ENCODE measurements at regions not wholly inside any gene's neighbourhood (a gene's known extent, or its start where the extent isn't known, plus 50 kb on each side); places are given as distances from the start of the nearest gene placed in this dataset.

DNA sequence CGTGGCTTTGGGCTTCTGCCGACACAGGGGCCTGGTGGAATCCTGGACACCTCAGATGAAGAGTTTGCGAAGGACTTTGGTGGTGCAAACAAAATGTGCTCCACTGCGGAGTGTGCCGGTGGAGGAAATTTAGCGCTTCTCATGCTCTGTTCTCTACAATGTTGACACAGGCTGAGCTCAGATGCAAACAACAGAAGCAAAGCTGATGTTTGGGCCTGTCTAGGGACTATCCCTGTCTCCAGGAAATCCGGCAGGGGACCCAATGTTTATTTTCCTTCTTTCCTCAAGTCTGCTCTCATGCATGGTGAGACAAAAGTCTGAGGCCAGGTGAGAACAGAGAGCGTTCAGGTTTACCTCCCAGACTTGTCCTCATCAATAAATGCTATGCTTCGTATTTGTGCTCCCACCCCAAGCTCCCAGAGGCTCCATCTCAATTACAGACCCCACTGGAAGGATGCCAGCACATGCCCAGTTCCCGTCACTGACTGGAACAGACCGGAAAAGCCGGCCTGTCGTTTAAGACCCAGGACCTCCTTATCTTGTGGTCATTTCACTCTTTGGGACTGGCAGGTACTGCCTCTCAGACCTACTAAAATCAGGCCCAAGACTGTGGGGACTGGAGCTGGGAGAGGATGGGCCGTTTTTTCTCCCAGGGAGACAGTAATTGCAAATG is 105.7 kb upstream of the B3GAT1 start:
- Histone ChIP-seq H3K4me3 (ENCODE audit: control extremely low read depth in 1 of 5, extremely low read depth in 1 of 5, insufficient read depth in 1 of 5, low read depth in 2 of 5, low read length in 4 of 5) (no peak overlapping the region), H3K27me3 (replicated peaks in 1 of 4; ENCODE audit: control extremely low read depth in 1 of 4, control insufficient read depth in 3 of 4, insufficient read depth in 4 of 4, low read length in 3 of 4) (no peaks in the 10 kb centered on the region), H3K27ac (ENCODE audit: low read length in 2 of 2) (no peak overlapping the region), H4K20me1 (ENCODE audit: control insufficient read depth, insufficient read depth, low read length, poor library complexity, severe bottlenecking) (no peaks in the 10 kb centered on the region), H3K4me1 (ENCODE audit: control insufficient read depth in 2 of 2, insufficient read depth in 2 of 2, low read length in 2 of 2) (no peaks in the 10 kb centered on the region), H3K36me3 (replicated peaks in 1 of 2; ENCODE audit: control extremely low read depth in 1 of 2, control insufficient read depth in 1 of 2, extremely low read depth in 1 of 2, insufficient read depth in 2 of 2, low read length in 1 of 2) (no peaks in the 10 kb centered on the region), H3K9ac (ENCODE audit: low read length) (no peak overlapping the region), H3K9me3 (ENCODE audit: control extremely low read depth in 1 of 3, control insufficient read depth in 2 of 3, insufficient read depth in 1 of 3, low read length in 2 of 3) (peaks cover 0 to 5% (median 0%) of the 10 kb centered on the region in 3 donors), H3K79me2 (ENCODE audit: control insufficient read depth, insufficient read depth, low read length) (no peaks in the 10 kb centered on the region), H2AFZ (ENCODE audit: insufficient read depth, low read depth, low read length, poor library complexity, severe bottlenecking) (no peak overlapping the region), H3K4me2 (replicated peaks; ENCODE audit: low read depth, low read length, poor library complexity, severe bottlenecking) (no peak overlapping the region)
- intact Hi-C loops (cut with micrococcal nuclease) = no loop called here
- Mint-ChIP-seq H3K27ac (no peak overlapping the region), H3K27me3 (peaks cover 6% of the 10 kb centered on the region), H3K9me3 (ENCODE audit: insufficient read depth) (no peaks in the 10 kb centered on the region), H3K4me1 (no peaks in the 10 kb centered on the region), H3K4me3 (no peak overlapping the region)
- DNase-seq (no peak), ATAC-seq (ENCODE audit: low read depth) (no peak)
- TF ChIP-seq CTCF (IDR thresholded peaks at IDR 0.05) = no peak
- TF ChIP-seq EZH2 (IDR thresholded peaks at IDR 0.05; ENCODE audit: borderline replicate concordance, insufficient read depth, low read depth, low read length, poor library complexity, severe bottlenecking) = no peak
- CTCF ChIA-PET = no interaction called here
- 74% methylated on average over 14 of the region's 14 CpGs for WGBS (ENCODE audit: insufficient coverage)
- POLR2A ChIA-PET = no interaction called here

- Mint-ChIP-seq H3K9me3 (ENCODE audit: insufficient read depth) (no peaks in the 10 kb centered on the region), H3K4me3 (no peak overlapping the region), H3K27me3 (peaks cover 6% of the 10 kb centered on the region), H3K27ac (no peak overlapping the region), H3K4me1 (no peaks in the 10 kb centered on the region)
- no peaks in the 10 kb centered on the region for H4K20me1 ChIP-seq (ENCODE audit: control insufficient read depth, insufficient read depth, low read length, poor library complexity, severe bottlenecking)
- 80% methylated on average over 2 of the region's 6 CpGs for WGBS (ENCODE audit: insufficient coverage)
- ChIA-PET POLR2A (no interaction called here), CTCF (no interaction called here)
- TF ChIP-seq EZH2 (IDR thresholded peaks at IDR 0.05; ENCODE audit: borderline replicate concordance, insufficient read depth, low read depth, low read length, poor library complexity, severe bottlenecking) (no peak), CTCF (IDR thresholded peaks at IDR 0.05) (no peak)
- H2AFZ ChIP-seq (ENCODE audit: insufficient read depth, low read depth, low read length, poor library complexity, severe bottlenecking) = no peak overlapping the region
- no peaks in the 10 kb centered on the region for H3K27me3 ChIP-seq (replicated peaks in 1 of 4; ENCODE audit: control extremely low read depth in 1 of 4, control insufficient read depth in 3 of 4, insufficient read depth in 4 of 4, low read length in 3 of 4)
- DNase-seq = no peak
- H3K9ac ChIP-seq (ENCODE audit: low read length) = no peak overlapping the region
- H3K36me3 ChIP-seq (replicated peaks in 1 of 2; ENCODE audit: control extremely low read depth in 1 of 2, control insufficient read depth in 1 of 2, extremely low read depth in 1 of 2, insufficient read depth in 2 of 2, low read length in 1 of 2) = no peaks in the 10 kb centered on the region
- H3K9me3 ChIP-seq (ENCODE audit: control extremely low read depth in 1 of 3, control insufficient read depth in 2 of 3, insufficient read depth in 1 of 3, low read length in 2 of 3) = peaks cover 0 to 3% (median 0%) of the 10 kb centered on the region in 3 donors
- H3K4me1 ChIP-seq (ENCODE audit: control insufficient read depth in 2 of 2, insufficient read depth in 2 of 2, low read length in 2 of 2) = no peaks in the 10 kb centered on the region
- no peak overlapping the region for H3K4me3 ChIP-seq (ENCODE audit: control extremely low read depth in 1 of 5, extremely low read depth in 1 of 5, insufficient read depth in 1 of 5, low read depth in 2 of 5, low read length in 4 of 5)
- no peak for ATAC-seq (ENCODE audit: low read depth)
- H3K4me2 ChIP-seq (replicated peaks; ENCODE audit: low read depth, low read length, poor library complexity, severe bottlenecking) = no peak overlapping the region
- intact Hi-C loops (cut with micrococcal nuclease) = no loop called here
- no peaks in the 10 kb centered on the region for H3K79me2 ChIP-seq (ENCODE audit: control insufficient read depth, insufficient read depth, low read length)
- no peak overlapping the region for H3K27ac ChIP-seq (ENCODE audit: low read length in 2 of 2)
Measured at GRCh38 chr11:134517115-134517514, 105.1 kb upstream of the B3GAT1 start.
